Stomach (tissue), 4 donors: ENCODE measurements at regions not wholly inside any gene's neighbourhood (a gene's known extent, or its start where the extent isn't known, plus 50 kb on each side); places are given as distances from the start of the nearest gene placed in this dataset.

Experiments used
- CTCF ChIP-seq, 7 experiments: fragments of 450-650 bp in 4 of 7; fragments of 200-600 bp in 3 of 7; sonication (generic) in 3 of 7; IDR thresholded peaks; one replicate each; pipeline ENCODE4 v1.5.1; 2016 to 2019; ENCODE audit warnings: antibody characterized with exemption in 7 of 7, control low read depth in 2 of 7, mild to moderate bottlenecking in 1 of 7
- EP300 ChIP-seq: sonication (generic); formaldehyde crosslinking; IDR thresholded peaks from one replicate; pipeline ENCODE4 v1.6.1; 2017; ENCODE audit warnings: antibody characterized with exemption
- POLR2A ChIP-seq, 4 donors: fragments of 450-650 bp; IDR thresholded peaks; one replicate each; pipeline ENCODE4 v1.6.1; 2016; ENCODE audit warnings: antibody characterized with exemption in 4 of 4, control low read depth in 2 of 4, mild to moderate bottlenecking in 1 of 4, moderate library complexity in 1 of 4

- TF ChIP-seq CTCF (IDR thresholded peaks at IDR 0.05) (no peak), EP300 (no peak), POLR2A (IDR thresholded peaks at IDR 0.05) (no peak)
These were observed 238.2 kb downstream of the B3GLCT start for GRCh38 chr13:31437975-31438374.
